ENCODE measurements at regions not wholly inside any gene's neighbourhood (a gene's known extent, or its start where the extent isn't known, plus 50 kb on each side); places are given as distances from the start of the nearest gene placed in this dataset.

DNA sequence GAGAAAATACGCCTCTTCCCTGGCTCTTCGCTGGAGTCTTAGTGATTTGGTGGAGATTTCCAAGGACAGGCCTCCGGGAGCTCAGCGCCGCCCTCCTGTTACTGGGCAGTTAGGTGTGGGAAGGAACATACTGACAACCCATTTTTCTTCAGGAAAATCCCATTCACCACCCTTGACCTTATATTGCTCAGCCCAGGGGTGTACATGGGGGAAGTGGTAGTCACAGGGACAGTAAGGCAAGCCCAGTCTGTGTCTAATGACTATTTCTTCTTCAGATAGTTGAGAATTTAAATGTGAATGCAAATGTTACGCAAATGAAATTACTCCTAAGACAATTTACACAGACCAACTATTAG lies 119.4 kb downstream of the UQCRFS1 start:
- DNase-seq = no peak

GRCh38 chr19:29092712-29093552 lies 120.0 kb downstream of the UQCRFS1 start:
- DNase-seq = no peak

- no peak for DNase-seq
Observed at GRCh38 chr19:29090783-29091526, 122.0 kb downstream of the UQCRFS1 start.

DNA sequence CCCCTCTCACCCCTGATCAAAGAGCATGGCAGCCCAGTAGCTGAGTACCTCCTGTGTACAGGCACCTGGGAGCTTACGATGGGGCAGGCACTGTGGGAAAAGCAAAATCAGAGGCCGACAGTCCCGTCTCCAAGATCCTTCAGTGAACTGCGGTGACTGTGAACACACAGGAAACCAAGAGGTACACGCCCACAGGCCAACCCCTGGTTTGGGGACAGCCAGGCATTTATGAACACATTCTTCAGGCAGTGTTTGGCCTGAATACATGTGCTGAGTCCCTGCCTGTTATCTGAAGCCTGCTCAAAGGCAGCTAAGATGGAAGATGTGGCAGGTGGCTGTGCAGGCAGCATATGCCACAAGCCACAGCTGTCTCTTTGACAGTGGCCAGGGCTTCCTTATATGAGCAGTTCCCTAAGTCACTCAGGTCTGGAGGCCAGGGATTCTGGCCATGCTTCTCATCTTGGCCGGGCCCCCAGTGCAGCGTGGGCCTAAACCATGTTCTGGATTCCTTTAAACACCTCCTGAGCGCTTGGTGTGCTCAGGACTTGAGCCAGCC lies 123.6 kb downstream of the UQCRFS1 start:
- no peak for DNase-seq

GRCh38 chr19:29088761-29089160 lies 124.2 kb downstream of the UQCRFS1 start:
- no peak for DNase-seq

GRCh38 chr19:29086646-29087045 lies 126.3 kb downstream of the UQCRFS1 start:
- DNase-seq = no peak

- no peak for DNase-seq
Observed at GRCh38 chr19:29086182-29086581, 126.8 kb downstream of the UQCRFS1 start.

GRCh38 chr19:29085630-29086029 lies 127.3 kb downstream of the UQCRFS1 start:
- DNase-seq = no peak

GRCh38 chr19:29085206-29085605 lies 127.7 kb downstream of the UQCRFS1 start:
- no peak for DNase-seq

DNA sequence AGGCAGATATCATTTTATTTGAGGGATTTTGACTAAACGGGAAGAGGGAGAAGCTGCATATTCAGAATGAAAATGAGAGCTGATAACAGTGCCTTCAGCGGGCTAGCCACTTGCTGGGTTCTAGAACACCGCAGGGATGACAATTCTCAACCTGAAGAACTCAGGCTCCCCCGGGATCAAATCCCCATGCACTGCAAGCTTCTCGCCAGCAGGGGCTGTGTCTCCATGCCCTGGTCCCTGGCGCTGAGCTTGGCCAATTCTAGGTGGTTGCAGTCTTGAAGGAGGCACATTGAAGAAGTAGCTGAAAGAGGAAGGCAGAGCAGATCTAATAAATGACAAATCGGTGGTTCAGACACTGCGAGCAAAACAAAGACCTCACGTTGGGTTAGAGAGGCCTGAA lies 128.7 kb downstream of the UQCRFS1 start:
- DNase-seq = no peak

DNA sequence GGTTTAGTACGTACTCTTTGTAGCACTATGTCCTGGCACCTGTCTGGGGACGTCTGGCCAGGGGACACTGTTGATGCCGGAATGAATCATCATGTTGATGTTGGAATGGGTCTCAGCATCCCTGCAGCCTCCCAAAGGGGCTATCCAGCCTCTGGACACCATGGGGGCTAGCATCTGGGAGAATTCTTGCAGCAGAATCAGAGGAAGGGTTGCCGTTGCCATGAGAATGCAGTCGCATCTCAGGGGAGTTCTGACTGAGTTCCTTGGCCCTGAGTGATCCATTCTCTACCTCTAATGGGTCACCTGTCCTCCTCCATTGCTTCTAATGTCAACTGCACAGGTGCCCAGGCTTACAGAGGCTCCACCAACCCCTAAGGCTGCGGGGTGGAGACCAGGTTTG lies 129.1 kb downstream of the UQCRFS1 start:
- DNase-seq = no peak

- DNase-seq = no peak
Observed at GRCh38 chr19:29079356-29080032, 133.5 kb downstream of the UQCRFS1 start.

GRCh38 chr19:29076963-29077362 lies 136.0 kb downstream of the UQCRFS1 start:
- DNase-seq = no peak

- DNase-seq = no peak
Observed at GRCh38 chr19:29076161-29076560, 136.8 kb downstream of the UQCRFS1 start.

DNA sequence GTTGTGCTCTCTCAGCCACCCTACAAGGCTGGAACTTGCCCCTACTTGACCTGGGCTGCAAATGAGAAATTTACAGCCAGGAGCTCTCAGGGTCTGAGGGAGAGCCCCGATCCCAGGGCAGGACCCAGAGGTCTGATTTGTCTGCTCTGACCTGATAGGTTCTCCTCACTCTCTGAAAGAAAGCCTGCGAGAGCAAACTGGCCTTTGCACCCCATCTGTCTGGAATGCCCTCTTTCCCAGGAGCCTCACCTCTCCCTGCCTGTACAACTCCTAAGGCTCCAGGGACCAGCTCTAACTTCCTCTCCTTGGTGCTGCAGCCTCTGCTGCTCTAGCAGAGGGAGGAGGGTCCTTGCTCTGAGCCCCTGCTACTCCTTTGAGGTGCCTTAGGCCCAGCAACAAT lies 137.8 kb downstream of the UQCRFS1 start:
- DNase-seq = no peak

DNA sequence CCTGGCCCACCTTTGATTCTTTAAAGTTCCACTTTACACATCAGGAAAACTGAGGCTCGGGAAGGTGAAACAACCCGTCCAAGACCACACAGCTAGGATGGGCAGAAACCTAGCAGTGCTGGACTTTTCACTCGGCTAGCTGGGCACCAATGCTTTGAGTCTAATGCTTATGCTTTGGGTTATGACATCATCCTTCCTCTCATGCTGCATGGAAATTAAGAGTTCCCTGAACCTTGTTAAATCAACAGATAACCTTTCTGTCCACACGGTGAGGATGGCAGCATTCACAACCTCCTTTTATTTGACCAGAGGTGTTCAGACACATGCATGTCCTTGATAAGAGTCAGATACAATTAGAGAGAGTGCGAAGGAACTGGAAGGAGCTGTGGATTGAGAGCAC lies 138.4 kb downstream of the UQCRFS1 start:
- DNase-seq = no peak

GRCh38 chr19:29067831-29068230 lies 145.1 kb downstream of the UQCRFS1 start:
- DNase-seq = no peak

DNA sequence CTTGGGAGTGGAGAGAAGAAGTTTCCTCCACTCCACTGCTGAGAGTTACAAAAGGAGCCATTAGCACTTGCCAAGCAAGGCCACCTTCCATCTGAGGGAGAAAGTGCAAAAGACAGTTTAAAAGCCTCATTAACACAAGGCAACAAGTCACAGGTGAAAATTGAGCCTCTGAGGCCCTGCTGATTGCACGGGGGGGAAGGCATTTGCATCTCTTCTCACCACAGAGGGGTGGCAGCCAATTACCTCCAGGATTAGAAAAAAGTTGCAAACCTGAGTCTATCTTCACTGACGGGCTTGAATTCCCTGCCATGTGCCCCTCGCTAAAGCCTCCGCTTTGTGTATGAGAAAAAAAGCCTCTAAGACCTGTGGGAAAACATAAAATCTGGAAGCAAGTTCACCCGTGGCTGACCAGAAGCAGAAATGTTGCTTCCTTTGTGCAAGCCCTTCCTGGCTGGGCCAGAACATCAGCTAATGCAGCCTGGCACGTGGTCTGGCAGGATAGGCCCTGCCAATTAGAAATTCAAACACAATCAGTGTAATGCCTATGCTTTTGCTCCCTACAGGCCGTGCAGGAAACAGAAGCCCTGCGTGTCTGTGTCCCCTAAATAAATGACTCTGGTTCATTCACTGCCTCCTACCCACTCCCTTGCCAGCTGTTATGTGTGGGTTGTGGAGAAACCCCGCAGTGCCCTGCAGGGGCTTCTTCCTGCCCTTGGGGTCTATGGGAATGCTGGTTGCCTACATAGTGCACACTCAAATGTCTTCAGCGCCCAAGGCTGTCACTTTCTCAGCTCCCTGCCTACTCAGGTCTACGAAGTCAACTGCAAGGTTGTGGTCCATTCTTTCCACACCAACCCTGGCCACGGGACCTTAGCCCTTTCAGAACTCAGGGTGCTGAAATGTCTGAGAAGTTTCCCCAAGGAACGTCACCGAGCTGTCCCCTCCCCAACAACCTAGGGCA lies 150.2 kb downstream of the UQCRFS1 start:
- DNase-seq = no peak

- DNase-seq = no peak
Observed at GRCh38 chr19:29060813-29061364, 152.1 kb downstream of the UQCRFS1 start.

GRCh38 chr19:29056535-29056934 lies 156.4 kb downstream of the UQCRFS1 start:
- DNase-seq = no peak

- no peak for DNase-seq
Observed at GRCh38 chr19:29054886-29055675, 157.9 kb downstream of the UQCRFS1 start.
